A673 (cell line): ENCODE measurements at regions not wholly inside any gene's neighbourhood (a gene's known extent, or its start where the extent isn't known, plus 50 kb on each side); places are given as distances from the start of the nearest gene placed in this dataset.

Experiments
- BruUV-seq: library from RNA; stranded (reverse); fragments of 400-500 nt; replicated peaks from 2 replicates; lab custom pipeline; 2021; lab: Mats Ljungman, UMichigan
- CTCF ChIA-PET: fragments of 300-600 bp; sonication (Branson Sonifier 250); formaldehyde crosslinking; loops from one replicate; lab custom pipeline; 2022; ENCODE audit warnings: antibody characterized with exemption; lab: Charles Lee
- POLR2A ChIA-PET: fragments of 300-600 bp; sonication (Branson Sonifier 250); formaldehyde crosslinking; loops from one replicate; lab custom pipeline; 2022; ENCODE audit warnings: antibody characterized with exemption; ENCODE audit not compliant: low non-redundant PET; lab: Charles Lee
- DNase-seq: peaks from one replicate; pipeline ENCODE4 v3.0.0-alpha.2; 2015; ENCODE audit warnings: low spot score
- H3K27ac ChIP-seq: fragments of 200-600 bp; sonication (generic); 2 replicates; pipeline ENCODE4 v1.5.1; 2016; ENCODE audit warnings: mixed run types, low read depth, mild to moderate bottlenecking, mixed read lengths, antibody characterized with exemption, low read length; ENCODE audit not compliant: poor library complexity, severe bottlenecking
- H3K27me3 ChIP-seq: fragments of 200-600 bp; sonication (generic); replicated peaks from 2 replicates; pipeline ENCODE4 v1.6.1; 2017; ENCODE audit warnings: mixed run types, low read depth, mild to moderate bottlenecking, mixed read lengths, antibody characterized with exemption, low read length; ENCODE audit not compliant: insufficient read depth, poor library complexity
- H3K36me3 ChIP-seq: fragments of 200-600 bp; sonication (generic); 2 replicates; pipeline ENCODE4 v1.6.1; 2016; ENCODE audit warnings: mixed run types, mild to moderate bottlenecking, mixed read lengths, antibody characterized with exemption, low read length; ENCODE audit not compliant: insufficient read depth, poor library complexity, severe bottlenecking
- H3K4me1 ChIP-seq: fragments of 200-600 bp; sonication (generic); 2 replicates; pipeline ENCODE4 v1.6.1; 2017; ENCODE audit warnings: mixed run types, mild to moderate bottlenecking, mixed read lengths, antibody characterized with exemption, low read length; ENCODE audit not compliant: insufficient read depth, poor library complexity, severe bottlenecking
- H3K4me3 ChIP-seq: fragments of 200-600 bp; sonication (generic); 2 replicates; pipeline ENCODE4 v1.5.1; 2016; ENCODE audit warnings: low read depth, mixed run types, mild to moderate bottlenecking, mixed read lengths, low read length; ENCODE audit not compliant: poor library complexity, severe bottlenecking
- H3K9me3 ChIP-seq: fragments of 200-600 bp; sonication (generic); 2 replicates; pipeline ENCODE4 v1.6.1; 2016; ENCODE audit warnings: mixed run types, low read depth, mild to moderate bottlenecking, mixed read lengths, antibody characterized with exemption, low read length; ENCODE audit not compliant: poor library complexity, severe bottlenecking
- EZH2 ChIP-seq: fragments of 200-600 bp; sonication (generic); IDR thresholded peaks from 2 replicates; pipeline ENCODE4 v1.6.1; 2017; ENCODE audit warnings: borderline replicate concordance, low read depth, mild to moderate bottlenecking, mixed read lengths, antibody characterized with exemption, low read length; ENCODE audit not compliant: poor library complexity, severe bottlenecking
- intact Hi-C: fragments of 100-400 bp; cut with micrococcal nuclease; formaldehyde crosslinking; loops from one replicate; pipeline ENCODE4 v1.10.0; 2022; ENCODE audit not compliant: unreplicated experiment
- TF ChIP-seq, protein P1 (sequence below): fragments of 300-800, 200-600 bp; sonication (generic); conservative IDR thresholded peaks from 2 replicates; pipeline ENCODE4 v1.5.1; 2017; ENCODE audit warnings: low read depth, mild to moderate bottlenecking, antibody characterized with exemption, low read length, moderate library complexity, mixed read lengths

GRCh38 chrX:45668686-45669443 lies 468.2 kb upstream of the DIPK2B start:
- CTCF ChIA-PET = no interaction called here
- no peaks in the 10 kb centered on the region for H3K4me1 ChIP-seq
- TF ChIP-seq EZH2 = no peak
- TF ChIP-seq, protein P1, sequence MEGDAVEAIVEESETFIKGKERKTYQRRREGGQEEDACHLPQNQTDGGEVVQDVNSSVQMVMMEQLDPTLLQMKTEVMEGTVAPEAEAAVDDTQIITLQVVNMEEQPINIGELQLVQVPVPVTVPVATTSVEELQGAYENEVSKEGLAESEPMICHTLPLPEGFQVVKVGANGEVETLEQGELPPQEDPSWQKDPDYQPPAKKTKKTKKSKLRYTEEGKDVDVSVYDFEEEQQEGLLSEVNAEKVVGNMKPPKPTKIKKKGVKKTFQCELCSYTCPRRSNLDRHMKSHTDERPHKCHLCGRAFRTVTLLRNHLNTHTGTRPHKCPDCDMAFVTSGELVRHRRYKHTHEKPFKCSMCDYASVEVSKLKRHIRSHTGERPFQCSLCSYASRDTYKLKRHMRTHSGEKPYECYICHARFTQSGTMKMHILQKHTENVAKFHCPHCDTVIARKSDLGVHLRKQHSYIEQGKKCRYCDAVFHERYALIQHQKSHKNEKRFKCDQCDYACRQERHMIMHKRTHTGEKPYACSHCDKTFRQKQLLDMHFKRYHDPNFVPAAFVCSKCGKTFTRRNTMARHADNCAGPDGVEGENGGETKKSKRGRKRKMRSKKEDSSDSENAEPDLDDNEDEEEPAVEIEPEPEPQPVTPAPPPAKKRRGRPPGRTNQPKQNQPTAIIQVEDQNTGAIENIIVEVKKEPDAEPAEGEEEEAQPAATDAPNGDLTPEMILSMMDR = no peak
- H3K4me3 ChIP-seq = no peak overlapping the region
- BruUV-seq = no TSS peak
- no peaks in the 10 kb centered on the region for H3K27me3 ChIP-seq
- H3K9me3 ChIP-seq = no peaks in the 10 kb centered on the region
- no peak for DNase-seq
- intact Hi-C loops = no loop called here
- H3K27ac ChIP-seq = no peak overlapping the region
- POLR2A ChIA-PET = no interaction called here
- no peaks in the 10 kb centered on the region for H3K36me3 ChIP-seq

- no peaks in the 10 kb centered on the region for H3K9me3 ChIP-seq
- no peak overlapping the region for H3K27ac ChIP-seq
- intact Hi-C loops = no loop called here
- H3K27me3 ChIP-seq = no peaks in the 10 kb centered on the region
- no peaks in the 10 kb centered on the region for H3K4me1 ChIP-seq
- CTCF ChIA-PET = no interaction called here
- POLR2A ChIA-PET = no interaction called here
- no peak overlapping the region for H3K4me3 ChIP-seq
- TF ChIP-seq EZH2 = no peak
- TF ChIP-seq, protein P1 = no peak
- DNase-seq = no peak
- BruUV-seq = no TSS peak
- no peaks in the 10 kb centered on the region for H3K36me3 ChIP-seq
These were observed 467.0 kb upstream of the DIPK2B start for GRCh38 chrX:45667666-45668065.

- DNase-seq = no peak
- no peaks in the 10 kb centered on the region for H3K36me3 ChIP-seq
- no TSS peak for BruUV-seq
- POLR2A ChIA-PET = no interaction called here
- no peaks in the 10 kb centered on the region for H3K9me3 ChIP-seq
- no peaks in the 10 kb centered on the region for H3K27me3 ChIP-seq
- H3K27ac ChIP-seq = no peak overlapping the region
- TF ChIP-seq, protein P1 = no peak
- TF ChIP-seq EZH2 = no peak
- CTCF ChIA-PET = no interaction called here
- H3K4me3 ChIP-seq = no peak overlapping the region
- intact Hi-C loops = no loop called here
- no peaks in the 10 kb centered on the region for H3K4me1 ChIP-seq
These were observed 464.1 kb upstream of the DIPK2B start for GRCh38 chrX:45664727-45665290.
